A549 (cell line): ENCODE measurements at regions not wholly inside any gene's neighbourhood (a gene's known extent, or its start where the extent isn't known, plus 50 kb on each side); places are given as distances from the start of the nearest gene placed in this dataset.
A peak's percentile ranks its signal among the peaks of the same experiment; 100 is the strongest.

Experiments
- ATAC-seq, 2 experiments: fragments of 200-7000 bp in 1 of 2; fragments of >200 bp in 1 of 2; cut with Nextera tagmentation in 1 of 2; cut with Tn5 transposase in 1 of 2; 3 replicates each; pipeline versions ENCODE4 v1.8.0 to v1.9.1; 2018 to 2020; ENCODE audit warnings: mild to moderate bottlenecking in 1 of 2, moderate library complexity in 1 of 2
- CTCF ChIA-PET: fragments of 300-600 bp; sonication (Branson Sonifier 250); formaldehyde crosslinking; extraction: SDS; loops from one replicate; lab custom pipeline; 2021; ENCODE audit warnings: antibody characterized with exemption, inconsistent platforms; lab: Yijun Ruan, JAX
- POLR2A ChIA-PET: fragments of 350-600 bp; formaldehyde crosslinking; extraction: SDS; loops from one replicate; lab custom pipeline; 2021; ENCODE audit warnings: antibody characterized with exemption, inconsistent platforms; lab: Yijun Ruan, JAX
- DNase-seq, 2 experiments: peaks; one replicate each; pipeline versions ENCODE4 v3.0.0 to v3.0.0-alpha.2; 2011 to 2016; ENCODE audit warnings: low read depth in 1 of 2, low spot score in 1 of 2
- FAIRE-seq: peaks from 2 replicates; lab custom pipeline; 2011; peaks lifted over from hg19 to GRCh38; lab: Jason Lieb, UNC
- H3K27ac ChIP-seq, 2 experiments: fragments of >200 bp; sonication (Bioruptor Twin); formaldehyde crosslinking; 3 replicates each; pipeline ENCODE4 v1.5.1; 2016 to 2017
- H3K4me1 ChIP-seq: fragments of >200 bp; sonication (Bioruptor Twin); formaldehyde crosslinking; 3 replicates; pipeline ENCODE4 v1.6.1; 2016
- H3K4me2 ChIP-seq: fragments of >200 bp; sonication (Bioruptor Twin); formaldehyde crosslinking; 3 replicates; pipeline ENCODE4 v1.6.1; 2016
- H3K4me3 ChIP-seq: fragments of >200 bp; sonication (Bioruptor Twin); formaldehyde crosslinking; 3 replicates; pipeline ENCODE4 v1.5.1; 2016
- H3K9me3 ChIP-seq: fragments of >200 bp; sonication (Bioruptor Twin); formaldehyde crosslinking; 3 replicates; pipeline ENCODE4 v1.6.1; 2016
- BHLHE40 ChIP-seq: IDR thresholded peaks from 2 replicates; pipeline ENCODE4 v1.6.1; 2012; ENCODE audit warnings: low read depth, low read length, inconsistent platforms
- CHD2 ChIP-seq: fragments of 150-350 bp; IDR thresholded peaks from 2 replicates; pipeline ENCODE4 v1.6.1; 2014; ENCODE audit warnings: low read length; ENCODE audit not compliant: partially characterized antibody
- EHMT2 ChIP-seq: fragments of 200-600 bp; sonication (generic); IDR thresholded peaks from 2 replicates; pipeline ENCODE4 v1.6.1; 2016; ENCODE audit warnings: antibody characterized with exemption, low read depth, mild to moderate bottlenecking, moderate library complexity
- EP300 ChIP-seq, 2 experiments: fragments of >200 bp; sonication (Bioruptor Twin); formaldehyde crosslinking; IDR thresholded peaks; 2 replicates in 1 of 2; 3 replicates in 1 of 2; pipeline ENCODE4 v1.6.1; 2016 to 2017
- ESRRA ChIP-seq: fragments of 150-350 bp; IDR thresholded peaks from 2 replicates; pipeline ENCODE4 v1.6.1; 2014; ENCODE audit warnings: mild to moderate bottlenecking, low read length, borderline replicate concordance
- FOSL2 ChIP-seq, 2 experiments: fragments of 450-650 bp in 1 of 2; fragments of >200 bp in 1 of 2; sonication (Bioruptor Twin) in 1 of 2; formaldehyde crosslinking; IDR thresholded peaks; 2 replicates each; pipeline versions ENCODE4 v1.5.0 to v1.6.1; 2016 to 2020; ENCODE audit warnings: mild to moderate bottlenecking in 1 of 2, moderate library complexity in 1 of 2
- JUN ChIP-seq, 2 experiments: fragments of >200 bp; sonication (Bioruptor Twin); formaldehyde crosslinking; IDR thresholded peaks; 2 replicates in 1 of 2; 3 replicates in 1 of 2; pipeline ENCODE4 v1.6.1; 2016 to 2017
- JUNB ChIP-seq: fragments of >200 bp; sonication (Bioruptor Twin); formaldehyde crosslinking; IDR thresholded peaks from 2 replicates; pipeline ENCODE4 v1.6.1; 2016
- KDM1A ChIP-seq: fragments of 200-600 bp; sonication (generic); IDR thresholded peaks from 2 replicates; pipeline ENCODE4 v1.6.1; 2016; ENCODE audit warnings: low read depth, mild to moderate bottlenecking
- MAZ ChIP-seq: fragments of 150-350 bp; IDR thresholded peaks from 2 replicates; pipeline ENCODE4 v1.6.1; 2014; ENCODE audit warnings: antibody characterized with exemption, low read depth, low read length, borderline replicate concordance
- MYC ChIP-seq: IDR thresholded peaks from 2 replicates; pipeline ENCODE4 v1.6.1; 2012; ENCODE audit warnings: mild to moderate bottlenecking, inconsistent platforms, low read length, improper control_type of control experiment, borderline replicate concordance
- NFE2L2 ChIP-seq: fragments of 150-350 bp; conservative IDR thresholded peaks from 2 replicates; pipeline ENCODE4 v1.6.1; 2014; ENCODE audit warnings: low read length
- POLR2AphosphoS2 ChIP-seq: conservative IDR thresholded peaks from 2 replicates; pipeline ENCODE4 v1.6.1; 2012; ENCODE audit warnings: low read length, improper control_type of control experiment, inconsistent platforms
- RCOR1 ChIP-seq: fragments of 150-350 bp; IDR thresholded peaks from 2 replicates; pipeline ENCODE4 v1.6.1; 2014; ENCODE audit warnings: antibody characterized with exemption, low read length, low read depth
- RNF2 ChIP-seq: fragments of 200-600 bp; sonication (generic); IDR thresholded peaks from 2 replicates; pipeline ENCODE4 v1.6.1; 2016; ENCODE audit warnings: low read depth, mild to moderate bottlenecking, antibody characterized with exemption, moderate library complexity, borderline replicate concordance
- SMC3 ChIP-seq: fragments of >200 bp; sonication (Bioruptor Twin); formaldehyde crosslinking; IDR thresholded peaks from 3 replicates; pipeline ENCODE4 v1.6.1; 2018; ENCODE audit warnings: inconsistent platforms
- SREBF2 ChIP-seq: fragments of 450-650 bp; IDR thresholded peaks from 2 replicates; pipeline ENCODE4 v1.6.1; 2014; ENCODE audit warnings: mild to moderate bottlenecking, moderate library complexity
- TFCP2L1 ChIP-seq: fragments of 250-450 bp; sonication (Bioruptor Pico); IDR thresholded peaks from 2 replicates; pipeline ENCODE4 v1.5.0; 2021; ENCODE audit warnings: mild to moderate bottlenecking
- TP53 ChIP-seq: fragments of 250-450 bp; sonication (Bioruptor Pico); IDR thresholded peaks from 2 replicates; pipeline ENCODE4 v1.5.0; 2021; ENCODE audit warnings: mild to moderate bottlenecking, moderate library complexity
- WGBS: methylation state at CpG from one replicate; pipeline ENCODE4 v1.1.6; 2017; ENCODE audit errors: missing lambda C conversion rate; 5-methylcytosine and 5-hydroxymethylcytosine counted together
- TF ChIP-seq, protein P1 (sequence below): IDR thresholded peaks from 2 replicates; pipeline ENCODE4 v1.6.1; 2012
- TF ChIP-seq, protein P2 (sequence below): fragments of >200 bp; sonication (Bioruptor Twin); formaldehyde crosslinking; IDR thresholded peaks from 3 replicates; pipeline ENCODE4 v1.6.1; 2016
- TF ChIP-seq, protein P3 (sequence below): fragments of 250-450 bp; sonication (Bioruptor Pico); IDR thresholded peaks from 2 replicates; pipeline ENCODE4 v1.5.0; 2021; ENCODE audit warnings: mild to moderate bottlenecking, moderate library complexity, borderline replicate concordance
- TF ChIP-seq, protein P4 (sequence below): fragments of >200 bp; sonication (Bioruptor Twin); formaldehyde crosslinking; IDR thresholded peaks from 2 replicates; pipeline ENCODE4 v1.6.1; 2016
- TF ChIP-seq, protein P5 (sequence below): fragments of 150-350 bp; IDR thresholded peaks from 2 replicates; pipeline ENCODE4 v1.6.1; 2014; ENCODE audit warnings: low read depth, mild to moderate bottlenecking, low read length

DNA sequence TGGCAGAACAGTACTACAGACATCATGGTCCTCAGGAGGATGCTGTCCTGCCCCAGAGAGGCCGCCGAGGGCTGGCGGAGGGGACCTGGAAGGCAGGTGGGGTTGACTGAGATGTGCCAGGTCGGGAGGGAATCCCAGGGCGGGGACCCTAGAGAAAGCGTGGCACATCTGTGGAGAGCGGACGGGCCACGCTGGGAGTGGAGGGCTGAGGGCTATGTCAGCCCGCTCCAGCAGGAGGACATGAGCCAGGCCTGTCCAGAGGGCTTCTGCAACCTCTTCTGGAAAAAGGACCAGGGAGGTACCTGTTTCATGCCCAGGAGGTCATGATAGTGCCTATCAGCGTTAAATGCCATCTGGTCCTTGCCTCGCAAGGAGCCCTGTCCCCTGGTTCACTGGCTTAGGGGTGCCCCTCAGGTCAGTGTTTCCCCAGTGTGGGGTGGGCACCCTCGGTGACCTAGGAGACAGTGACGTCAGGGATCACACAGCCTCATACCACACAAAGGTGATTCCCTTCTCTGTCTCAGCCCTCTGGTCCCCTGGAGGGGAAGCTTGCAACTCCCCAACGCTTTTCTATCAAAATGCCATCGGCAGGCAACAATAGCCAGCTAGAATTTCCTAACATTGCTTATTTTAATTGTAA, 103.6 kb upstream of the IER5L start:
- ChIA-PET POLR2A (no interaction called here), CTCF (interaction anchor here (1.6 kb wide), 1 partner anchor 87 kb away, joined by 3 read pairs; no protein-coding TSS in a partner anchor)
- no peak overlapping the region for H3K4me3 ChIP-seq
- FAIRE-seq = no peak
- TF ChIP-seq TP53 (CRISPR knock-in tag) (no peak), NFE2L2 (no peak), CHD2 (no peak), JUN (IDR thresholded peaks at IDR 0.05) (no peak), EP300 (IDR thresholded peaks at IDR 0.05) (no peak), JUNB (no peak)
- TF ChIP-seq, protein P1, sequence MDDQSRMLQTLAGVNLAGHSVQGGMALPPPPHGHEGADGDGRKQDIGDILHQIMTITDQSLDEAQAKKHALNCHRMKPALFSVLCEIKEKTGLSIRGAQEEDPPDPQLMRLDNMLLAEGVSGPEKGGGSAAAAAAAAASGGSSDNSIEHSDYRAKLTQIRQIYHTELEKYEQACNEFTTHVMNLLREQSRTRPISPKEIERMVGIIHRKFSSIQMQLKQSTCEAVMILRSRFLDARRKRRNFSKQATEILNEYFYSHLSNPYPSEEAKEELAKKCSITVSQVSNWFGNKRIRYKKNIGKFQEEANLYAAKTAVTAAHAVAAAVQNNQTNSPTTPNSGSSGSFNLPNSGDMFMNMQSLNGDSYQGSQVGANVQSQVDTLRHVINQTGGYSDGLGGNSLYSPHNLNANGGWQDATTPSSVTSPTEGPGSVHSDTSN = no peak
- TF ChIP-seq, protein P2, sequence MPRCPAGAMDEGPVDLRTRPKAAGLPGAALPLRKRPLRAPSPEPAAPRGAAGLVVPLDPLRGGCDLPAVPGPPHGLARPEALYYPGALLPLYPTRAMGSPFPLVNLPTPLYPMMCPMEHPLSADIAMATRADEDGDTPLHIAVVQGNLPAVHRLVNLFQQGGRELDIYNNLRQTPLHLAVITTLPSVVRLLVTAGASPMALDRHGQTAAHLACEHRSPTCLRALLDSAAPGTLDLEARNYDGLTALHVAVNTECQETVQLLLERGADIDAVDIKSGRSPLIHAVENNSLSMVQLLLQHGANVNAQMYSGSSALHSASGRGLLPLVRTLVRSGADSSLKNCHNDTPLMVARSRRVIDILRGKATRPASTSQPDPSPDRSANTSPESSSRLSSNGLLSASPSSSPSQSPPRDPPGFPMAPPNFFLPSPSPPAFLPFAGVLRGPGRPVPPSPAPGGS = no peak
- peak overlapping the region in 1 of 2 experiments; percentile 57; a peak in 3 of 6 replicates for H3K27ac ChIP-seq
- no peak for DNase-seq
- no peaks in the 10 kb centered on the region for H3K9me3 ChIP-seq
- no peak overlapping the region for H3K4me2 ChIP-seq
- ATAC-seq = 0 out of 6 replicates have a peak, but pooled peaks of 1 of the 2 experiments have one; percentile 12
- WGBS = 89% methylated on average over 14 of the region's 16 CpGs
- peaks cover 32% of the 10 kb centered on the region for H3K4me1 ChIP-seq

DNA sequence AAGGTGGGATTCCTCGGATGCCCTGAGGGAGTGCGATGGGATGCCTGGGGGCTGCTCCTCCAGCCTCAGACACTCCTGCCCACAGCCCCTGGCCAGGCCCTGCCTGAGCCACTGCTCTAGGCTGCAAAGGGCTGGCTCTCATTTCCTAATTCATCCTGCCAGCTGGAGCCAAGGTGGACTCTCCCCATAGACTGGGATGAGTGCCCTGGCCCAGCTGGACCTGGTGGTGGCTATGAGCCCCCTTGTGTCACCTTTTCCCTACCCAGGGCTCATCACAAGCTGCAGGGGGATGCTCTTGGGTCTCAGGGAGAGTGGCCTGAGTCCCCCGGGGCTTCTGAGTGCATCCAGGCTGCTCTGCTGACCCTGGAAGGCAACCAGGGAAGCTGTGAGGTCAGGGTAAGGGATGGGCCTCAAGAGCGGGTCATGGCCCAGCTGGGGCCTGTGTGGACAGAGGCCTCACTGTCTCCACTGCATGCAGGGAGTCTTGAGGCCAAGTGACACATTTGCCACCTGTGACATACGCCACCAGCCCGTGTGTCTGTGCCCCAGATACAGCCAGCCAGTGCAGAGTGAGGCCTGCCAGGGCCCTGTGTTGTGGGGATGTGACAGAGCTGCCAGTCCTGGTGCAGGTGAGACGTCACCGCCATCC, 102.7 kb upstream of the IER5L start:
- CTCF ChIA-PET = interaction anchor here (1.6 kb wide), 1 partner anchor 87 kb away, joined by 3 read pairs; no protein-coding TSS in a partner anchor
- no peak for FAIRE-seq
- WGBS = 83% methylated on average over 5 of the region's 8 CpGs

More for the DNA sequence above, 102.7 kb upstream of the IER5L start:
- TF ChIP-seq SREBF2 = no peak
- no peak for TF ChIP-seq MAZ
- TF ChIP-seq EHMT2 = no peak
- no peak for TF ChIP-seq FOSL2 (IDR thresholded peaks at IDR 0.05)
- no peak for TF ChIP-seq FOSL2 (CRISPR knock-in tag; IDR thresholded peaks at IDR 0.05)
- TF ChIP-seq, protein P3, sequence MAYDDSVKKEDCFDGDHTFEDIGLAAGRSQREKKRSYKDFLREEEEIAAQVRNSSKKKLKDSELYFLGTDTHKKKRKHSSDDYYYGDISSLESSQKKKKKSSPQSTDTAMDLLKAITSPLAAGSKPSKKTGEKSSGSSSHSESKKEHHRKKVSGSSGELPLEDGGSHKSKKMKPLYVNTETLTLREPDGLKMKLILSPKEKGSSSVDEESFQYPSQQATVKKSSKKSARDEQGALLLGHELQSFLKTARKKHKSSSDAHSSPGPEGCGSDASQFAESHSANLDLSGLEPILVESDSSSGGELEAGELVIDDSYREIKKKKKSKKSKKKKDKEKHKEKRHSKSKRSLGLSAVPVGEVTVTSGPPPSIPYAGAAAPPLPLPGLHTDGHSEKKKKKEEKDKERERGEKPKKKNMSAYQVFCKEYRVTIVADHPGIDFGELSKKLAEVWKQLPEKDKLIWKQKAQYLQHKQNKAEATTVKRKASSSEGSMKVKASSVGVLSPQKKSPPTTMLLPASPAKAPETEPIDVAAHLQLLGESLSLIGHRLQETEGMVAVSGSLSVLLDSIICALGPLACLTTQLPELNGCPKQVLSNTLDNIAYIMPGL (CRISPR knock-in tag) = no peak
- TF ChIP-seq, protein P4, sequence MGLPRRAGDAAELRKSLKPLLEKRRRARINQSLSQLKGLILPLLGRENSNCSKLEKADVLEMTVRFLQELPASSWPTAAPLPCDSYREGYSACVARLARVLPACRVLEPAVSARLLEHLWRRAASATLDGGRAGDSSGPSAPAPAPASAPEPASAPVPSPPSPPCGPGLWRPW = no peak
- no peak for TF ChIP-seq ESRRA
- TF ChIP-seq RNF2 = no peak
- no peak for TF ChIP-seq BHLHE40
- TF ChIP-seq KDM1A = no peak
- TF ChIP-seq POLR2AphosphoS2 = no peak
- no peak for TF ChIP-seq SMC3
- TF ChIP-seq, protein P1 = no peak
- no peak for TF ChIP-seq TFCP2L1
- TF ChIP-seq JUNB = no peak
- no peak for TF ChIP-seq MYC
- no peak for TF ChIP-seq RCOR1
- TF ChIP-seq, protein P5, sequence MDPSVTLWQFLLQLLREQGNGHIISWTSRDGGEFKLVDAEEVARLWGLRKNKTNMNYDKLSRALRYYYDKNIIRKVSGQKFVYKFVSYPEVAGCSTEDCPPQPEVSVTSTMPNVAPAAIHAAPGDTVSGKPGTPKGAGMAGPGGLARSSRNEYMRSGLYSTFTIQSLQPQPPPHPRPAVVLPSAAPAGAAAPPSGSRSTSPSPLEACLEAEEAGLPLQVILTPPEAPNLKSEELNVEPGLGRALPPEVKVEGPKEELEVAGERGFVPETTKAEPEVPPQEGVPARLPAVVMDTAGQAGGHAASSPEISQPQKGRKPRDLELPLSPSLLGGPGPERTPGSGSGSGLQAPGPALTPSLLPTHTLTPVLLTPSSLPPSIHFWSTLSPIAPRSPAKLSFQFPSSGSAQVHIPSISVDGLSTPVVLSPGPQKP = no peak
- H3K9me3 ChIP-seq = no peaks in the 10 kb centered on the region
- peaks cover 39% of the 10 kb centered on the region for H3K4me1 ChIP-seq
- peak in 1 of 2 experiments; percentile 20; a peak in 2 of 6 replicates for ATAC-seq
- H3K4me3 ChIP-seq = no peak overlapping the region
- DNase-seq = no peak
- H3K4me2 ChIP-seq = no peak overlapping the region
- POLR2A ChIA-PET = no interaction called here
- peak overlapping the region in 1 of 2 experiments; percentile 57; a peak in 3 of 6 replicates for H3K27ac ChIP-seq
